Astrocyte (in vitro differentiated cells and primary cell): ENCODE measurements at regions not wholly inside any gene's neighbourhood (a gene's known extent, or its start where the extent isn't known, plus 50 kb on each side); places are given as distances from the start of the nearest gene placed in this dataset.

ENCODE experiments used
- EZH2 ChIP-seq: IDR thresholded peaks from 2 replicates; pipeline ENCODE4 v1.6.1; 2012; ENCODE audit warnings: mild to moderate bottlenecking, low read length, inconsistent platforms; ENCODE audit not compliant: insufficient read depth
- TF ChIP-seq, protein P1 (sequence below): IDR thresholded peaks from 2 replicates; pipeline ENCODE4 v1.5.1; 2011; ENCODE audit warnings: low read depth, mild to moderate bottlenecking, inconsistent platforms, low read length, moderate library complexity; ENCODE audit not compliant: insufficient read depth

DNA sequence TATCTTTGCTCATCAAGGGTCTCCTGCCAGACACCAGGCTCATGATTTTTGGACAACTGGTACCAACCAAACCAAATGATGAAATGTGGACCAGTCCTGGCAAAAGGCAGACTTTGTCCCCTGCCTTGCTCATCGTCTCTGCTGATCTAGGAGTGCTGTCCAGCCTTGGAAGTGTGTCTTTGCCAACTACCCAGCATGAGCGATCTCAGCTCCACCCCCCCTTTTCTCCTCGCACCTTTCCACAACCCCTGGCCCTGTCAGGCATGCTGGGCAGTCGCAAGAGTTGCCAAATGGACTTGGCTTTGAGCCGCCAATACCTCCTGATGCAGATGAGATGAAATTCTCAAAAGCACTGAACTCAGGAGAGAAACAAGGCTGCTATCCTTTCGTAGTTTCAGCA lies 174.3 kb downstream of the KCNA5 start:
- TF ChIP-seq, protein P1, sequence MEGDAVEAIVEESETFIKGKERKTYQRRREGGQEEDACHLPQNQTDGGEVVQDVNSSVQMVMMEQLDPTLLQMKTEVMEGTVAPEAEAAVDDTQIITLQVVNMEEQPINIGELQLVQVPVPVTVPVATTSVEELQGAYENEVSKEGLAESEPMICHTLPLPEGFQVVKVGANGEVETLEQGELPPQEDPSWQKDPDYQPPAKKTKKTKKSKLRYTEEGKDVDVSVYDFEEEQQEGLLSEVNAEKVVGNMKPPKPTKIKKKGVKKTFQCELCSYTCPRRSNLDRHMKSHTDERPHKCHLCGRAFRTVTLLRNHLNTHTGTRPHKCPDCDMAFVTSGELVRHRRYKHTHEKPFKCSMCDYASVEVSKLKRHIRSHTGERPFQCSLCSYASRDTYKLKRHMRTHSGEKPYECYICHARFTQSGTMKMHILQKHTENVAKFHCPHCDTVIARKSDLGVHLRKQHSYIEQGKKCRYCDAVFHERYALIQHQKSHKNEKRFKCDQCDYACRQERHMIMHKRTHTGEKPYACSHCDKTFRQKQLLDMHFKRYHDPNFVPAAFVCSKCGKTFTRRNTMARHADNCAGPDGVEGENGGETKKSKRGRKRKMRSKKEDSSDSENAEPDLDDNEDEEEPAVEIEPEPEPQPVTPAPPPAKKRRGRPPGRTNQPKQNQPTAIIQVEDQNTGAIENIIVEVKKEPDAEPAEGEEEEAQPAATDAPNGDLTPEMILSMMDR = no peak
- no peak for TF ChIP-seq EZH2
